ENCODE measurements at regions not wholly inside any gene's neighbourhood (a gene's known extent, or its start where the extent isn't known, plus 50 kb on each side); places are given as distances from the start of the nearest gene placed in this dataset.

GRCh38 chr7:47653550-47654411, 71.9 kb upstream of the TNS3 start:
- no peaks in the 10 kb centered on the region for H3K79me2 ChIP-seq (ENCODE audit: control insufficient read depth, insufficient read depth, low read length)
- no peak overlapping the region for H2BK15ac ChIP-seq (replicated peaks; ENCODE audit: low read depth)
- no peak overlapping the region for H3K27ac ChIP-seq (ENCODE audit: low read depth, low read length)
- H3K4me2 ChIP-seq (ENCODE audit: low read length) = no peak overlapping the region
- no peak overlapping the region for H3K4ac ChIP-seq (ENCODE audit: low read depth, low read length)
- H4K8ac ChIP-seq (ENCODE audit: low read depth, low read length) = no peak overlapping the region
- no peak overlapping the region for H3K4me3 ChIP-seq (ENCODE audit: low read length)
- no CpG with 5 or more reads among the region's 12 CpGs for WGBS (ENCODE audit: extremely low coverage, insufficient coverage, low lambda C conversion rate)
- no peak overlapping the region for H3K9ac ChIP-seq (ENCODE audit: low read length)
- no peak overlapping the region for H3K18ac ChIP-seq (ENCODE audit: low read length)
- no peak overlapping the region for H2BK5ac ChIP-seq (ENCODE audit: low read length)
- H3K23ac ChIP-seq (ENCODE audit: low read length) = no peak overlapping the region
- no peak overlapping the region for H2AK5ac ChIP-seq (ENCODE audit: low read length)
- H3K36me3 ChIP-seq (ENCODE audit: control insufficient read depth, insufficient read depth, low read length) = no peaks in the 10 kb centered on the region
- no peaks in the 10 kb centered on the region for H3K79me1 ChIP-seq (ENCODE audit: low read length)
- H3K4me1 ChIP-seq (ENCODE audit: control insufficient read depth, low read depth, low read length) = no peaks in the 10 kb centered on the region
- no peak overlapping the region for H2BK120ac ChIP-seq (ENCODE audit: low read depth, low read length)
- no peak overlapping the region for H3K56ac ChIP-seq (ENCODE audit: low read length)
- H3K27me3 ChIP-seq (ENCODE audit: insufficient read depth, low read length, poor library complexity) = no peaks in the 10 kb centered on the region
- DNase-seq = peak; percentile 63
- no peak overlapping the region for H4K5ac ChIP-seq (ENCODE audit: low read length)

GRCh38 chr7:47652591-47652990, 70.7 kb upstream of the TNS3 start:
- no peaks in the 10 kb centered on the region for H3K79me1 ChIP-seq (ENCODE audit: low read length)
- H3K27me3 ChIP-seq (ENCODE audit: insufficient read depth, low read length, poor library complexity) = no peaks in the 10 kb centered on the region
- H3K27ac ChIP-seq (ENCODE audit: low read depth, low read length) = no peak overlapping the region
- no peak overlapping the region for H2AK5ac ChIP-seq (ENCODE audit: low read length)
- no peak overlapping the region for H3K4me2 ChIP-seq (ENCODE audit: low read length)
- no peak overlapping the region for H3K9ac ChIP-seq (ENCODE audit: low read length)
- no peak overlapping the region for H4K5ac ChIP-seq (ENCODE audit: low read length)
- H3K4me1 ChIP-seq (ENCODE audit: control insufficient read depth, low read depth, low read length) = no peaks in the 10 kb centered on the region
- H3K23ac ChIP-seq (ENCODE audit: low read length) = no peak overlapping the region
- H3K4ac ChIP-seq (ENCODE audit: low read depth, low read length) = no peak overlapping the region
- H3K79me2 ChIP-seq (ENCODE audit: control insufficient read depth, insufficient read depth, low read length) = no peaks in the 10 kb centered on the region
- H2BK5ac ChIP-seq (ENCODE audit: low read length) = no peak overlapping the region
- H4K8ac ChIP-seq (ENCODE audit: low read depth, low read length) = no peak overlapping the region
- H3K36me3 ChIP-seq (ENCODE audit: control insufficient read depth, insufficient read depth, low read length) = no peaks in the 10 kb centered on the region
- WGBS (ENCODE audit: extremely low coverage, insufficient coverage, low lambda C conversion rate) = no CpG with 5 or more reads among the region's 2 CpGs
- H2BK15ac ChIP-seq (replicated peaks; ENCODE audit: low read depth) = no peak overlapping the region
- H3K56ac ChIP-seq (ENCODE audit: low read length) = no peak overlapping the region
- no peak overlapping the region for H3K18ac ChIP-seq (ENCODE audit: low read length)
- H2BK120ac ChIP-seq (ENCODE audit: low read depth, low read length) = no peak overlapping the region
- no peak for DNase-seq
- no peak overlapping the region for H3K4me3 ChIP-seq (ENCODE audit: low read length)

- Histone ChIP-seq H3K4me1 (ENCODE audit: control insufficient read depth, low read depth, low read length) (no peaks in the 10 kb centered on the region), H3K27ac (ENCODE audit: low read depth, low read length) (no peak overlapping the region), H3K18ac (ENCODE audit: low read length) (no peak overlapping the region), H4K5ac (ENCODE audit: low read length) (no peak overlapping the region), H2BK5ac (ENCODE audit: low read length) (no peak overlapping the region), H2BK15ac (replicated peaks; ENCODE audit: low read depth) (no peak overlapping the region), H3K4me3 (ENCODE audit: low read length) (no peak overlapping the region), H3K9ac (ENCODE audit: low read length) (no peak overlapping the region), H3K79me1 (ENCODE audit: low read length) (no peaks in the 10 kb centered on the region), H3K36me3 (ENCODE audit: control insufficient read depth, insufficient read depth, low read length) (no peaks in the 10 kb centered on the region), H3K27me3 (ENCODE audit: insufficient read depth, low read length, poor library complexity) (no peaks in the 10 kb centered on the region), H2BK120ac (ENCODE audit: low read depth, low read length) (no peak overlapping the region), H3K4ac (ENCODE audit: low read depth, low read length) (no peak overlapping the region), H3K56ac (ENCODE audit: low read length) (no peak overlapping the region), H4K8ac (ENCODE audit: low read depth, low read length) (no peak overlapping the region), H2AK5ac (ENCODE audit: low read length) (no peak overlapping the region), H3K4me2 (ENCODE audit: low read length) (no peak overlapping the region), H3K23ac (ENCODE audit: low read length) (no peak overlapping the region), H3K79me2 (ENCODE audit: control insufficient read depth, insufficient read depth, low read length) (no peaks in the 10 kb centered on the region)
- DNase-seq = no peak
- 100% methylated on average over 1 of the region's 11 CpGs for WGBS (ENCODE audit: extremely low coverage, insufficient coverage, low lambda C conversion rate)
Measured at GRCh38 chr7:47651355-47652317, 69.7 kb upstream of the TNS3 start.

GRCh38 chr7:47649919-47650318, 68.0 kb upstream of the TNS3 start:
- H4K5ac ChIP-seq (ENCODE audit: low read length) = no peak overlapping the region
- no peaks in the 10 kb centered on the region for H3K79me2 ChIP-seq (ENCODE audit: control insufficient read depth, insufficient read depth, low read length)
- H3K4me2 ChIP-seq (ENCODE audit: low read length) = no peak overlapping the region
- no peaks in the 10 kb centered on the region for H3K36me3 ChIP-seq (ENCODE audit: control insufficient read depth, insufficient read depth, low read length)
- H3K9ac ChIP-seq (ENCODE audit: low read length) = no peak overlapping the region
- no CpG with 5 or more reads among the region's 7 CpGs for WGBS (ENCODE audit: extremely low coverage, insufficient coverage, low lambda C conversion rate)
- no peak overlapping the region for H3K18ac ChIP-seq (ENCODE audit: low read length)
- H3K4me3 ChIP-seq (ENCODE audit: low read length) = no peak overlapping the region
- no peak overlapping the region for H3K56ac ChIP-seq (ENCODE audit: low read length)
- no peak overlapping the region for H3K27ac ChIP-seq (ENCODE audit: low read depth, low read length)
- H2BK120ac ChIP-seq (ENCODE audit: low read depth, low read length) = no peak overlapping the region
- no peak overlapping the region for H2BK15ac ChIP-seq (replicated peaks; ENCODE audit: low read depth)
- no peak overlapping the region for H3K4ac ChIP-seq (ENCODE audit: low read depth, low read length)
- no peak overlapping the region for H3K23ac ChIP-seq (ENCODE audit: low read length)
- no peak overlapping the region for H2AK5ac ChIP-seq (ENCODE audit: low read length)
- no peak for DNase-seq
- H4K8ac ChIP-seq (ENCODE audit: low read depth, low read length) = no peak overlapping the region
- H2BK5ac ChIP-seq (ENCODE audit: low read length) = no peak overlapping the region
- no peaks in the 10 kb centered on the region for H3K4me1 ChIP-seq (ENCODE audit: control insufficient read depth, low read depth, low read length)
- H3K27me3 ChIP-seq (ENCODE audit: insufficient read depth, low read length, poor library complexity) = no peaks in the 10 kb centered on the region
- no peaks in the 10 kb centered on the region for H3K79me1 ChIP-seq (ENCODE audit: low read length)

- H2BK5ac ChIP-seq (ENCODE audit: low read length) = no peak overlapping the region
- H3K4me3 ChIP-seq (ENCODE audit: low read length) = no peak overlapping the region
- no peak overlapping the region for H3K27ac ChIP-seq (ENCODE audit: low read depth, low read length)
- H2AK5ac ChIP-seq (ENCODE audit: low read length) = no peak overlapping the region
- no peaks in the 10 kb centered on the region for H3K36me3 ChIP-seq (ENCODE audit: control insufficient read depth, insufficient read depth, low read length)
- no peak overlapping the region for H3K9ac ChIP-seq (ENCODE audit: low read length)
- no peaks in the 10 kb centered on the region for H3K79me2 ChIP-seq (ENCODE audit: control insufficient read depth, insufficient read depth, low read length)
- no peak overlapping the region for H3K4me2 ChIP-seq (ENCODE audit: low read length)
- H2BK15ac ChIP-seq (replicated peaks; ENCODE audit: low read depth) = no peak overlapping the region
- H3K56ac ChIP-seq (ENCODE audit: low read length) = no peak overlapping the region
- no peak overlapping the region for H4K8ac ChIP-seq (ENCODE audit: low read depth, low read length)
- no peak overlapping the region for H3K23ac ChIP-seq (ENCODE audit: low read length)
- H3K27me3 ChIP-seq (ENCODE audit: insufficient read depth, low read length, poor library complexity) = no peaks in the 10 kb centered on the region
- no peak overlapping the region for H3K4ac ChIP-seq (ENCODE audit: low read depth, low read length)
- no peak overlapping the region for H2BK120ac ChIP-seq (ENCODE audit: low read depth, low read length)
- no peaks in the 10 kb centered on the region for H3K79me1 ChIP-seq (ENCODE audit: low read length)
- no peak overlapping the region for H4K5ac ChIP-seq (ENCODE audit: low read length)
- DNase-seq = no peak
- no CpG with 5 or more reads among the region's 7 CpGs for WGBS (ENCODE audit: extremely low coverage, insufficient coverage, low lambda C conversion rate)
- H3K4me1 ChIP-seq (ENCODE audit: control insufficient read depth, low read depth, low read length) = no peaks in the 10 kb centered on the region
- H3K18ac ChIP-seq (ENCODE audit: low read length) = no peak overlapping the region
Measured at GRCh38 chr7:47648275-47648925, 66.5 kb upstream of the TNS3 start.

Measured in mesendoderm (in vitro differentiated cells).